Mesothelial cell of epicardium (in vitro differentiated cells): ENCODE measurements at regions not wholly inside any gene's neighbourhood (a gene's known extent, or its start where the extent isn't known, plus 50 kb on each side); places are given as distances from the start of the nearest gene placed in this dataset.
A peak's percentile ranks its signal among the peaks of the same experiment; 100 is the strongest.

Experiments
- DNase-seq, 2 experiments: peaks; one replicate each; pipeline ENCODE4 v3.0.0; 2021; ENCODE audit warnings: low spot score in 2 of 2; ENCODE audit not compliant: unreplicated experiment in 2 of 2
- H3K27ac Mint-ChIP-seq: 2 replicates; pipeline ENCODE4 v1.8.0; 2021; ENCODE audit warnings: mixed read lengths
- H3K27me3 Mint-ChIP-seq: 2 replicates; pipeline ENCODE4 v1.8.0; 2021; ENCODE audit warnings: low read depth, mixed read lengths
- H3K36me3 Mint-ChIP-seq: 2 replicates; pipeline ENCODE4 v1.8.0; 2021; ENCODE audit warnings: mixed read lengths
- H3K4me1 Mint-ChIP-seq: 2 replicates; pipeline ENCODE4 v1.8.0; 2021; ENCODE audit warnings: mixed read lengths
- H3K4me3 Mint-ChIP-seq: 2 replicates; pipeline ENCODE4 v1.8.0; 2021; ENCODE audit warnings: mild to moderate bottlenecking, moderate library complexity, mixed read lengths
- H3K9me3 Mint-ChIP-seq: 2 replicates; pipeline ENCODE4 v1.8.0; 2021; ENCODE audit warnings: mixed read lengths
- TF ChIP-seq, protein P1 (sequence below): fragments of 200-600 bp; sonication (generic); IDR thresholded peaks from one replicate; pipeline ENCODE4 v1.5.0; 2021; ENCODE audit warnings: antibody characterized with exemption; ENCODE audit not compliant: unreplicated experiment

GRCh38 chr20:61030130-61030529 is 221.9 kb upstream of the CDH4 start:
- peaks cover 23% of the 10 kb centered on the region for H3K9me3 Mint-ChIP-seq
- TF ChIP-seq, protein P1, sequence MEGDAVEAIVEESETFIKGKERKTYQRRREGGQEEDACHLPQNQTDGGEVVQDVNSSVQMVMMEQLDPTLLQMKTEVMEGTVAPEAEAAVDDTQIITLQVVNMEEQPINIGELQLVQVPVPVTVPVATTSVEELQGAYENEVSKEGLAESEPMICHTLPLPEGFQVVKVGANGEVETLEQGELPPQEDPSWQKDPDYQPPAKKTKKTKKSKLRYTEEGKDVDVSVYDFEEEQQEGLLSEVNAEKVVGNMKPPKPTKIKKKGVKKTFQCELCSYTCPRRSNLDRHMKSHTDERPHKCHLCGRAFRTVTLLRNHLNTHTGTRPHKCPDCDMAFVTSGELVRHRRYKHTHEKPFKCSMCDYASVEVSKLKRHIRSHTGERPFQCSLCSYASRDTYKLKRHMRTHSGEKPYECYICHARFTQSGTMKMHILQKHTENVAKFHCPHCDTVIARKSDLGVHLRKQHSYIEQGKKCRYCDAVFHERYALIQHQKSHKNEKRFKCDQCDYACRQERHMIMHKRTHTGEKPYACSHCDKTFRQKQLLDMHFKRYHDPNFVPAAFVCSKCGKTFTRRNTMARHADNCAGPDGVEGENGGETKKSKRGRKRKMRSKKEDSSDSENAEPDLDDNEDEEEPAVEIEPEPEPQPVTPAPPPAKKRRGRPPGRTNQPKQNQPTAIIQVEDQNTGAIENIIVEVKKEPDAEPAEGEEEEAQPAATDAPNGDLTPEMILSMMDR = no peak
- H3K4me3 Mint-ChIP-seq = no peak overlapping the region
- DNase-seq = no peak
- H3K27ac Mint-ChIP-seq = no peak overlapping the region
- H3K27me3 Mint-ChIP-seq = peaks cover 3% of the 10 kb centered on the region
- no peaks in the 10 kb centered on the region for H3K4me1 Mint-ChIP-seq
- H3K36me3 Mint-ChIP-seq = no peaks in the 10 kb centered on the region

GRCh38 chr20:61031101-61031830 is 220.8 kb upstream of the CDH4 start:
- Mint-ChIP-seq H3K4me3 (no peak overlapping the region), H3K27ac (no peak overlapping the region), H3K4me1 (no peaks in the 10 kb centered on the region), H3K27me3 (peaks cover 4% of the 10 kb centered on the region), H3K36me3 (no peaks in the 10 kb centered on the region), H3K9me3 (peaks cover 23% of the 10 kb centered on the region)
- TF ChIP-seq, protein P1 = no peak
- DNase-seq = no peak

GRCh38 chr20:61037498-61037897 is 214.6 kb upstream of the CDH4 start:
- H3K27me3 Mint-ChIP-seq = peaks cover 6% of the 10 kb centered on the region
- no peaks in the 10 kb centered on the region for H3K4me1 Mint-ChIP-seq
- H3K27ac Mint-ChIP-seq = no peak overlapping the region
- H3K4me3 Mint-ChIP-seq = no peak overlapping the region
- TF ChIP-seq, protein P1 = no peak
- no peaks in the 10 kb centered on the region for H3K36me3 Mint-ChIP-seq
- peaks cover 6% of the 10 kb centered on the region for H3K9me3 Mint-ChIP-seq
- no peak for DNase-seq

GRCh38 chr20:61041481-61041880 is 210.6 kb upstream of the CDH4 start:
- no peak overlapping the region for H3K4me3 Mint-ChIP-seq
- no peaks in the 10 kb centered on the region for H3K9me3 Mint-ChIP-seq
- H3K4me1 Mint-ChIP-seq = no peaks in the 10 kb centered on the region
- TF ChIP-seq, protein P1 = no peak
- H3K27ac Mint-ChIP-seq = no peak overlapping the region
- no peaks in the 10 kb centered on the region for H3K36me3 Mint-ChIP-seq
- peaks cover 2% of the 10 kb centered on the region for H3K27me3 Mint-ChIP-seq
- peak in 1 of 2 experiments; percentile 13 for DNase-seq

- Mint-ChIP-seq H3K36me3 (no peaks in the 10 kb centered on the region), H3K9me3 (no peaks in the 10 kb centered on the region), H3K4me3 (no peak overlapping the region), H3K4me1 (no peaks in the 10 kb centered on the region), H3K27me3 (peaks cover 2% of the 10 kb centered on the region), H3K27ac (no peak overlapping the region)
- TF ChIP-seq, protein P1 = no peak
- DNase-seq = peak in 1 of 2 experiments; percentile 9
These were observed 209.3 kb upstream of the CDH4 start for GRCh38 chr20:61042506-61043385.
